ENCODE measurements at regions not wholly inside any gene's neighbourhood (a gene's known extent, or its start where the extent isn't known, plus 50 kb on each side); places are given as distances from the start of the nearest gene placed in this dataset.

- TF ChIP-seq, protein P1, sequence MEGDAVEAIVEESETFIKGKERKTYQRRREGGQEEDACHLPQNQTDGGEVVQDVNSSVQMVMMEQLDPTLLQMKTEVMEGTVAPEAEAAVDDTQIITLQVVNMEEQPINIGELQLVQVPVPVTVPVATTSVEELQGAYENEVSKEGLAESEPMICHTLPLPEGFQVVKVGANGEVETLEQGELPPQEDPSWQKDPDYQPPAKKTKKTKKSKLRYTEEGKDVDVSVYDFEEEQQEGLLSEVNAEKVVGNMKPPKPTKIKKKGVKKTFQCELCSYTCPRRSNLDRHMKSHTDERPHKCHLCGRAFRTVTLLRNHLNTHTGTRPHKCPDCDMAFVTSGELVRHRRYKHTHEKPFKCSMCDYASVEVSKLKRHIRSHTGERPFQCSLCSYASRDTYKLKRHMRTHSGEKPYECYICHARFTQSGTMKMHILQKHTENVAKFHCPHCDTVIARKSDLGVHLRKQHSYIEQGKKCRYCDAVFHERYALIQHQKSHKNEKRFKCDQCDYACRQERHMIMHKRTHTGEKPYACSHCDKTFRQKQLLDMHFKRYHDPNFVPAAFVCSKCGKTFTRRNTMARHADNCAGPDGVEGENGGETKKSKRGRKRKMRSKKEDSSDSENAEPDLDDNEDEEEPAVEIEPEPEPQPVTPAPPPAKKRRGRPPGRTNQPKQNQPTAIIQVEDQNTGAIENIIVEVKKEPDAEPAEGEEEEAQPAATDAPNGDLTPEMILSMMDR (IDR thresholded peaks at IDR 0.05; ENCODE audit: low read depth, low read length) = no peak
- TF ChIP-seq EZH2phosphoT487 (IDR thresholded peaks at IDR 0.05; ENCODE audit: low read depth) = no peak
These were observed 609.6 kb upstream of the TLE4 start for GRCh38 chr9:78962156-78962555.
